IPS DF 6.9 (cell line): ENCODE measurements at regions not wholly inside any gene's neighbourhood (a gene's known extent, or its start where the extent isn't known, plus 50 kb on each side); places are given as distances from the start of the nearest gene placed in this dataset.

ENCODE experiments used
- DNase-seq: peaks from one replicate; pipeline ENCODE4 v3.0.0-alpha.2; 2013; ENCODE audit warnings: low read depth, low spot score
- H3K27ac ChIP-seq: one replicate; pipeline ENCODE4 v1.5.1; 2013; ENCODE audit warnings: low read length, control low read depth
- H3K27me3 ChIP-seq: 2 replicates; pipeline ENCODE4 v1.6.1; 2013; ENCODE audit warnings: mild to moderate bottlenecking, low read length; ENCODE audit not compliant: control insufficient read depth, insufficient read depth
- H3K36me3 ChIP-seq: 2 replicates; pipeline ENCODE4 v1.6.1; 2013; ENCODE audit warnings: low read length; ENCODE audit not compliant: control insufficient read depth, insufficient read depth
- H3K4me1 ChIP-seq: 2 replicates; pipeline ENCODE4 v1.6.1; 2013; ENCODE audit warnings: low read length; ENCODE audit not compliant: control insufficient read depth, insufficient read depth
- H3K4me3 ChIP-seq: 2 replicates; pipeline ENCODE4 v1.5.1; 2013; ENCODE audit warnings: mild to moderate bottlenecking, low read length
- H3K9me3 ChIP-seq: 2 replicates; pipeline ENCODE4 v1.6.1; 2013; ENCODE audit warnings: low read length, inconsistent platforms; ENCODE audit not compliant: control insufficient read depth, insufficient read depth
- WGBS: extraction: QIAGEN DNeasy Blood & Tissue Kit; methylation state at CpG from one replicate; pipeline ENCODE4 v1.1.7; 2013; ENCODE audit warnings: mixed read lengths, missing lambda C conversion rate; ENCODE audit not compliant: insufficient read length, insufficient coverage; 5-methylcytosine and 5-hydroxymethylcytosine counted together

GRCh38 chr6:81093051-81093450 is 659.4 kb downstream of the TENT5A start:
- H3K4me1 ChIP-seq = no peaks in the 10 kb centered on the region
- no peak for DNase-seq
- WGBS = no CpG with 5 or more reads among the region's 5 CpGs
- no peaks in the 10 kb centered on the region for H3K27me3 ChIP-seq
- H3K36me3 ChIP-seq = no peaks in the 10 kb centered on the region
- no peak overlapping the region for H3K27ac ChIP-seq
- H3K4me3 ChIP-seq = no peak overlapping the region
- H3K9me3 ChIP-seq = no peaks in the 10 kb centered on the region

GRCh38 chr6:81088145-81088544 is 664.3 kb downstream of the TENT5A start:
- Histone ChIP-seq H3K4me3 (no peak overlapping the region), H3K27me3 (no peaks in the 10 kb centered on the region), H3K27ac (no peak overlapping the region), H3K36me3 (no peaks in the 10 kb centered on the region), H3K9me3 (no peaks in the 10 kb centered on the region), H3K4me1 (peaks cover 3% of the 10 kb centered on the region; the same call in 1 of the 2 replicates)
- WGBS = no CpG with 5 or more reads among the region's 1 CpG
- DNase-seq = no peak

- no peak for DNase-seq
- H3K4me3 ChIP-seq = no peak overlapping the region
- H3K36me3 ChIP-seq = no peaks in the 10 kb centered on the region
- no peaks in the 10 kb centered on the region for H3K9me3 ChIP-seq
- H3K27ac ChIP-seq = no peak overlapping the region
- no CpG with 5 or more reads among the region's 3 CpGs for WGBS
- H3K4me1 ChIP-seq = peaks cover 3% of the 10 kb centered on the region; the same call in 1 of the 2 replicates
- H3K27me3 ChIP-seq = no peaks in the 10 kb centered on the region
Observed at GRCh38 chr6:81086991-81087390, 665.5 kb downstream of the TENT5A start.

- no peak for DNase-seq
- Histone ChIP-seq H3K4me3 (no peak overlapping the region), H3K36me3 (no peaks in the 10 kb centered on the region), H3K27ac (no peak overlapping the region), H3K9me3 (no peaks in the 10 kb centered on the region), H3K27me3 (no peaks in the 10 kb centered on the region), H3K4me1 (peaks cover 3% of the 10 kb centered on the region; the same call in 1 of the 2 replicates)
Observed at GRCh38 chr6:81085431-81085790, 667.1 kb downstream of the TENT5A start.

GRCh38 chr6:81084776-81085430 is 667.6 kb downstream of the TENT5A start:
- Histone ChIP-seq H3K36me3 (no peaks in the 10 kb centered on the region), H3K27ac (no peak overlapping the region), H3K27me3 (no peaks in the 10 kb centered on the region), H3K4me3 (no peak overlapping the region), H3K9me3 (no peaks in the 10 kb centered on the region), H3K4me1 (peaks cover 3% of the 10 kb centered on the region; the same call in 1 of the 2 replicates)
- no peak for DNase-seq
- WGBS = no CpG with 5 or more reads among the region's 6 CpGs

GRCh38 chr6:81075974-81076373 is 676.5 kb downstream of the TENT5A start:
- WGBS = no CpG with 5 or more reads among the region's 5 CpGs

GRCh38 chr6:81073318-81073717 is 679.2 kb downstream of the TENT5A start:
- H3K9me3 ChIP-seq = no peaks in the 10 kb centered on the region
- H3K4me1 ChIP-seq = peaks cover 1% of the 10 kb centered on the region; the same call in 1 of the 2 replicates
- DNase-seq = no peak
- no peak overlapping the region for H3K27ac ChIP-seq
- H3K36me3 ChIP-seq = no peaks in the 10 kb centered on the region
- H3K4me3 ChIP-seq = no peak overlapping the region
- H3K27me3 ChIP-seq = no peaks in the 10 kb centered on the region

More at GRCh38 chr6:81075974-81076373, 676.5 kb downstream of the TENT5A start:
- no peak overlapping the region for H3K27ac ChIP-seq
- no peak overlapping the region for H3K4me3 ChIP-seq
- no peaks in the 10 kb centered on the region for H3K27me3 ChIP-seq
- H3K4me1 ChIP-seq = peaks cover 1% of the 10 kb centered on the region; the same call in 1 of the 2 replicates
- DNase-seq = peak; percentile 35
- H3K36me3 ChIP-seq = no peaks in the 10 kb centered on the region
- H3K9me3 ChIP-seq = no peaks in the 10 kb centered on the region

- no peak overlapping the region for H3K27ac ChIP-seq
- no peak overlapping the region for H3K4me3 ChIP-seq
- no peaks in the 10 kb centered on the region for H3K9me3 ChIP-seq
- WGBS = no CpG with 5 or more reads among the region's 1 CpG
- peaks cover 1% of the 10 kb centered on the region; the same call in 1 of the 2 replicates for H3K4me1 ChIP-seq
- no peaks in the 10 kb centered on the region for H3K27me3 ChIP-seq
- no peak for DNase-seq
- H3K36me3 ChIP-seq = no peaks in the 10 kb centered on the region
Observed at GRCh38 chr6:81071121-81071520, 681.4 kb downstream of the TENT5A start.

GRCh38 chr6:81067057-81067456 is 685.4 kb downstream of the TENT5A start:
- H3K27me3 ChIP-seq = no peaks in the 10 kb centered on the region
- H3K4me3 ChIP-seq = no peak overlapping the region
- DNase-seq = no peak
- H3K27ac ChIP-seq = no peak overlapping the region
- H3K9me3 ChIP-seq = no peaks in the 10 kb centered on the region
- WGBS = no CpG with 5 or more reads among the region's 2 CpGs
- H3K4me1 ChIP-seq = 0 out of 2 replicates have a peak, but pooled peaks cover 2% of the 10 kb centered on the region
- H3K36me3 ChIP-seq = no peaks in the 10 kb centered on the region

GRCh38 chr6:81063891-81064290 is 688.6 kb downstream of the TENT5A start:
- Histone ChIP-seq H3K9me3 (no peaks in the 10 kb centered on the region), H3K27me3 (no peaks in the 10 kb centered on the region), H3K27ac (no peak overlapping the region), H3K4me3 (no peak overlapping the region), H3K4me1 (0 out of 2 replicates have a peak, but pooled peaks cover 2% of the 10 kb centered on the region), H3K36me3 (no peaks in the 10 kb centered on the region)
- no peak for DNase-seq
- WGBS = no CpG with 5 or more reads among the region's 4 CpGs

GRCh38 chr6:81054036-81054435 is 698.4 kb downstream of the TENT5A start:
- H3K27me3 ChIP-seq = no peaks in the 10 kb centered on the region
- H3K36me3 ChIP-seq = no peaks in the 10 kb centered on the region
- WGBS = no CpG with 5 or more reads among the region's 2 CpGs
- no peaks in the 10 kb centered on the region for H3K9me3 ChIP-seq
- no peak overlapping the region for H3K4me3 ChIP-seq
- no peaks in the 10 kb centered on the region for H3K4me1 ChIP-seq
- no peak for DNase-seq
- H3K27ac ChIP-seq = no peak overlapping the region
